Embryonic facial prominence (tissue), 1 donor: ENCODE measurements at regions not wholly inside any gene's neighbourhood (a gene's known extent, or its start where the extent isn't known, plus 50 kb on each side); places are given as distances from the start of the nearest gene placed in this dataset.
A peak's percentile ranks its signal among the peaks of the same experiment; 100 is the strongest.

Experiments
- DNase-seq: peaks from one replicate; pipeline ENCODE4 v3.0.0-alpha.2; 2016; ENCODE audit errors: extremely low spot score

- DNase-seq, result no peak
These were observed 306.3 kb upstream of the SP8 start for GRCh38 chr7:21092766-21093702.

- DNase-seq, result no peak
These were observed 307.9 kb upstream of the SP8 start for GRCh38 chr7:21094589-21094988.

DNA sequence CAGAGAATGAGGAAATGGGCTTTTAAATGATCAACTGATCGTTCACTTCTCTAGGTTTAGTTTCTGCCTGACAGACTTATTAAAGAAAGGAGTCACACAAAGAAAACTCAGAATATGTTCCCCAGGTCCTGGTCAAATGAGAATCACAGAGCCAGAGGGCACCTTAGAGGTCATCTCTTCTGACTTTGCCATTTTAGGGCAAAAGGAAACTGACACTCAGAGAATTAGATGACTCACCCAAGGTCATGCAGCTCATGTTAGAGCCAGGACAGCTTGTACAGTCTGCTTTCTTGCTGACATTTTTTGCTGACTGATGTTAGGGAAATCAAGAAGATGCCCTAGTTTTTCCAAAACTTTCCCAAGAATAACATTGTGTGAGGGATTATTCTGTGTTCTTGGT, 312.7 kb upstream of the SP8 start:
- no peak for DNase-seq

DNA sequence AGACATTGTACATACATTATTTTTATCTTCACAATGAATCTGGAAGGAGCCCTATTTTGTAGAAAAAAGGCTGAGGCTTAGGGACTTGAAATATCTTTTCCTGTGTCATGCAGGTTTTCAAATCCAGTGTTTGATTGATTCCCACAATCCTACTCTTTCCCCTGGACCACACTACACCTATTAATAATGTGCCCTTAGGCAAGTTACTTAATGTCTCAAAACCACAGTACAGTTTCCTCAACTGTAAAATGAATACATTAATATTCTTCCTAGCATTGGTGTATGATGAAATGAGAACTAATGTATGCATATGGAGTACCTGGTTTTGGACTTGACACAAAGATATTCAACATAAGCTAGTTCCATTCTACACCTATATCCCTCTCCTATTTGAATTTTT, 313.3 kb upstream of the SP8 start:
- no peak for DNase-seq

DNA sequence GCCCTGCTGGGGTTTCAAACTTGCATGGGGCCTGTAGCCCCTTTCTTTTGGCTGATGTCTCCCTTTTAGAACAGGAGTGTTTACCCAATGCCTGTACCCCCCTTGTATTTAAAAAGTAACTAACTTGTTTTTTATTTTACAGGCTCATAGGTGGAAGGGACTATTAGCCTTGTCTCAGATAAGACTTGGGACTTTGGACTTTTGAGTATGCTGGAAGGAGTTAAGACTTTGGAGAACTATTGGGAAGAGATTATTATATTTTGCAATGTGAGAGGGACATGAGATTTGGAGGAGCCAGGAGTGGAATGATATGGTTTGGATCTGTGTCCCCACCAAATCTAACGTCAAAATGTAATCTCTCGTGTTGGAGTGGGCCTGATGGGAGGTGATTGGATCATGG, 314.9 kb upstream of the SP8 start:
- no peak for DNase-seq

GRCh38 chr7:21103426-21104123, 316.9 kb upstream of the SP8 start:
- DNase-seq, result no peak

GRCh38 chr7:21104124-21104500, 317.4 kb upstream of the SP8 start:
- no peak for DNase-seq

DNA sequence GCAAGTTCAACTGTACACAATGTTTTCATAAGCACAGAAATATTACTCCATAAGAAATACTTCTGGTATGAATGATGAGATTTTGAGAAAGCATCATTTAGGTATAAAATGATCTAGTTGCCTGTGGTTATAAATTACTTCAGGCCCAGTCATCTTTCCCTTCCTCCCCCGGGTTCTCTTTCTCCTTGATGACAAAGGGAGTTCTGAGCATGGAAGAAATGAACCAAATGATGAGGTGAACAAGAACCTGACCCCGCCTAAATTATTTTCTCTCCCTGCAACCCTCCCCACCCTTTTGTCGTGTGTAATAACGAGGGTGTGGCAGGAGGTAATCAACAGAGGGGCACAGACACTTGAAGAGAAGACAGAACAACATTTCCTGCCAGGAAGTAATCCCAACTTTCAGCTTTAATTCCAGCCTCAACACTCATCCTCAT, 319.6 kb upstream of the SP8 start:
- DNase-seq, result no peak

DNA sequence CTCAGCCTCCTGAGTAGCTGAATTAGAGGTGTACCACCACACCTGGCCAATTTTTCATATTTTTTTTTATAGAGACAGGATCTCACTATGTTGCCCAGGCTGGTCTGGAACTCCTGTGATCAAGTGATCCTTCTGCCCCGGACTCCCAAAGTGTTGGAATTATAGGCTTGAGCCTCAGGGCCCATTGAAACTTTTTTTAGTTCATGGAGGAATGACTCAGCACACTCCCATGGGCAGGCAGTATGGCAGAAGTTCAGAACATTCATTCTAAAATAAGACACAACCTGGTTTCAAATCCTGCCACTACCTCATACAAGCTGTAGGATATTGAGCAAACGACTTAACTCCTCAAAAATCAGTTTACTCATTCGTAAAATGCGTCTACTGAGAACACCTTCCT, 320.4 kb upstream of the SP8 start:
- DNase-seq, result no peak

DNA sequence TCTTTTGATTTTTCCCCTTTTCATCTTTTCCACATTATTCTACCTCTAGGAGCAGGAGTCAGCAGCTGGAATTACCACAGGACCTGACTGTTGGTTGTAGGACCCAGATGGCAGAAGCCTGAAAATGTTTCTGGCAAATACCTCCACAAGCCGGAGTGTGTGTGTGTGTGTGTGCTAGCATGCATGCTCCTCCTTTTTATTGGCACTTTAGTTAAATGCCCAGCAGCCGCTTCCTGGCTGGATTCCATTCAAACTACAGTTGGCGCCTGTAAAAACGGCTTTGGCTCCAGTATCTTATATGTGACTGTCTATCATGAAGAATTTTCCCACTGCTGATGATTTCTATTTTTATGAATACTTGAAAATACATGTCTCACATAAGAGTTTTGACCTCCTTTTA, 319.7 kb upstream of the SP4 start:
- no peak for DNase-seq

GRCh38 chr7:21113609-21114415, 314.1 kb upstream of the SP4 start:
- DNase-seq, result no peak

GRCh38 chr7:21123586-21123985, 304.3 kb upstream of the SP4 start:
- no peak for DNase-seq

- DNase-seq, result no peak
These were observed 302.6 kb upstream of the SP4 start for GRCh38 chr7:21125297-21125696.

- peak; percentile 46 for DNase-seq
These were observed 299.6 kb upstream of the SP4 start for GRCh38 chr7:21128062-21128817.

GRCh38 chr7:21131897-21132296, 296.0 kb upstream of the SP4 start:
- no peak for DNase-seq

DNA sequence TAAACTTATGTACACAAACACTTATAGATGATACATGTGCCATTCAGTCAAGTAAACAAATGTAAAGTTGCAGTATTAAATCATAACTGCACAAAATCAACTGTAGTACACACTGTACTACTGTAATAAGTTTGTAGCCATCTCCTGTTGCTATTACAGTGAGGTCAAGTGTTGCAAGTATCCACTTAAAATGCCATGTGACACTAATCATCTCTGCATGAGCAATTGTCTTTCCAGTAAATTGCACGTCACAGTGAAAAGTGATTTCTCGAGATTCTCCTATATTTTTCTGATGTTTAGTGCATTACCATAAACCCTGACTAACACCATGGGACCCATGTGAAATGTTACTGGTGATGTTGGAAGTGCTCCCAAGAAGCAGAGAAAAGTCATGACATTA, 293.3 kb upstream of the SP4 start:
- no peak for DNase-seq

DNA sequence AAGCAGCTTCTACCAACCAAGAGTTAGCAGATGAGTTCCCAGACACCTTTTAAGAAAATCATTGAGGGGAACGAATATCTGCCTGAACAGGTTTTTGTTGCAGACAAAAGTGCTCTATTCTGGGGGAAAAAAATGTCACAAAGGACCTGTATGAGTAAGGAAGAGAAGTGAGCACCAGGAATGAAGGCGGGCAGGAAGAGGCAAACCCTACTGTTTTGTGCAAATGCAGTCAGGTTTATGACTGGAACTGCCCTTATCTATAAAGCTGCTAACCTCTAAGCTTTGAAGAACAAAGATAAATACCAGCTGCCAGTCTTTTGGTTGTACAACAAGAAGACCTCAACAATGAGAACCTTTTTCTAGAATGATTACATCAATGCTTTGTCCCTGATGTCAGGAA, 292.4 kb upstream of the SP4 start:
- no peak for DNase-seq

DNA sequence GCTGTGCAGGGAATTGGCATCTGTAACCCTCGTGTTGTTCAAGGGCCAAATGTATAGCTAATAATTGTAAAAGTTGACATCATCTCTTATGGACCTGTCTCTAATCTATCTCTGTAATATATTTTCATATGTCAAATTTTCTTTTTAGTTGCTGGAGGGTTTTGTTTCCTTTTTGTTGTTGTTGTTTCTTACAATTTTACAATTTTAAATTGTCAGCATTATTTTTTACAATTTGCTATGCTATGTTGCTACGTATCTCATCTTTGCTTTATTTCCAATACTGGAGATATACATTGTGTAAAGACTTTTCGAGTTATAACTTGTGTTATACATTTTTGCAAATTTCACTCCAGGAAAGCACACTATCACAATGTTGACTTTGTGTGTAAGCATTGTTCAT, 290.2 kb upstream of the SP4 start:
- no peak for DNase-seq

GRCh38 chr7:21140622-21141021, 287.3 kb upstream of the SP4 start:
- DNase-seq, result no peak

- no peak for DNase-seq
These were observed 286.4 kb upstream of the SP4 start for GRCh38 chr7:21141476-21141875.

DNA sequence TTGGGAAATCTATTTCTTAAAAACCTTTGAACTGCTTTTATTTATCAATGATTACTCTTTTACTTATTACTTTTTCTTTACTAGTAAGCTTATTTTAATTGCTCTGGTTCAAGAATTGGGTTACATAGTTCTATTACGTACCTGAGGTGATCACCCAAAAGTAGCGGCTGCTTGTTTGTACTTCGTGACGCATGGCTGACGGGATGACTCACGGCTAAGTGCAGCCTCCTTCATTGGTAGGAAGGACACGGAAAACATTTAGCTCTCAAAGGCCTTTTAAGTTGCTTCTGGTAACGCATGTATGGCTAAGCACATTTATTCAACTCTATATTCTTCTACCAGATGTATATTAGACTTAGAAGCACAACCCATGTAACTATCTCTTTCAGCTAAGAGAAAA, 285.8 kb upstream of the SP4 start:
- DNase-seq, result no peak
